GM12878 (cell line): ENCODE measurements at regions not wholly inside any gene's neighbourhood (a gene's known extent, or its start where the extent isn't known, plus 50 kb on each side); places are given as distances from the start of the nearest gene placed in this dataset.

ENCODE experiments used
- ATAC-seq: fragments of 200-7000 bp; cut with Tn5 transposase; 3 replicates; pipeline ENCODE4 v1.9.1; 2020; ENCODE audit warnings: mild to moderate bottlenecking, moderate library complexity
- BruUV-seq: library from RNA; stranded (reverse); fragments of 400-500 nt; replicated peaks from 2 replicates; lab custom pipeline; 2021; lab: Mats Ljungman, UMichigan
- CTCF ChIA-PET: fragments of 300-600 bp; sonication (Branson Sonifier 250); formaldehyde crosslinking; extraction: SDS; loops from one replicate; lab custom pipeline; 2021; ENCODE audit warnings: inconsistent platforms; lab: Yijun Ruan, JAX
- POLR2A ChIA-PET: fragments of 350-600 bp; formaldehyde crosslinking; extraction: SDS; loops from one replicate; lab custom pipeline; 2021; ENCODE audit warnings: inconsistent platforms; lab: Charles Lee
- RAD21 ChIA-PET: fragments of 300-600 bp; sonication (Branson Sonifier 250); formaldehyde crosslinking; loops from one replicate; lab custom pipeline; 2023; ENCODE audit warnings: antibody characterized with exemption; ENCODE audit not compliant: unreplicated experiment; lab: Charles Lee
- SMC1A ChIA-PET: fragments of 300-600 bp; sonication (Branson Sonifier 250); formaldehyde crosslinking; loops from one replicate; lab custom pipeline; 2023; ENCODE audit not compliant: unreplicated experiment, uncharacterized antibody; lab: Charles Lee
- DNase-seq: peaks from one replicate; pipeline ENCODE4 v3.0.0-alpha.2; 2011; ENCODE audit warnings: low read depth, low spot score
- FAIRE-seq: peaks from 3 replicates; lab custom pipeline; 2011; peaks lifted over from hg19 to GRCh38; lab: Jason Lieb, UNC
- H2AFZ ChIP-seq: 2 replicates; pipeline ENCODE4 v1.6.0; 2011; ENCODE audit warnings: low read depth, low read length, control low read depth; ENCODE audit not compliant: control insufficient read depth
- H3K27ac ChIP-seq: 2 replicates; pipeline ENCODE4 v1.5.1; 2011; ENCODE audit warnings: control low read depth; ENCODE audit not compliant: control insufficient read depth, insufficient read depth
- H3K27me3 ChIP-seq, 2 experiments: replicated peaks in 1 of 2; 2 replicates each; pipeline versions ENCODE4 v1.6.0 to v1.6.1; 2011; ENCODE audit warnings: low read length in 1 of 2; ENCODE audit not compliant: control insufficient read depth in 2 of 2, insufficient read depth in 2 of 2
- H3K36me3 ChIP-seq, 2 experiments: 2 replicates each; pipeline ENCODE4 v1.5.1; 2011; ENCODE audit warnings: low read length in 1 of 2; ENCODE audit not compliant: control insufficient read depth in 2 of 2, insufficient read depth in 2 of 2
- H3K4me1 ChIP-seq: 2 replicates; pipeline ENCODE4 v1.6.1; 2011; ENCODE audit warnings: mild to moderate bottlenecking, low read length, moderate library complexity, mixed read lengths; ENCODE audit not compliant: control insufficient read depth, insufficient read depth
- H3K4me2 ChIP-seq: 2 replicates; pipeline ENCODE4 v1.6.0; 2011; ENCODE audit warnings: control low read depth; ENCODE audit not compliant: control insufficient read depth, insufficient read depth
- H3K4me3 ChIP-seq: fragments of 200-600 bp; sonication (generic); 2 replicates; pipeline ENCODE4 v1.5.1; 2016
- H3K79me2 ChIP-seq: 2 replicates; pipeline ENCODE4 v1.6.0; 2011; ENCODE audit warnings: low read length; ENCODE audit not compliant: control insufficient read depth, insufficient read depth
- H3K9ac ChIP-seq: 2 replicates; pipeline ENCODE4 v1.8.0; 2011; ENCODE audit warnings: low read length, control low read depth, mixed read lengths; ENCODE audit not compliant: control insufficient read depth, insufficient read depth
- H3K9me3 ChIP-seq: replicated peaks from 3 replicates; pipeline ENCODE4 v1.5.1; 2011; ENCODE audit warnings: mild to moderate bottlenecking, low read length; ENCODE audit not compliant: control insufficient read depth, insufficient read depth
- H4K20me1 ChIP-seq: 2 replicates; pipeline ENCODE4 v1.6.0; 2011; ENCODE audit not compliant: control insufficient read depth, insufficient read depth
- ATF2 ChIP-seq: IDR thresholded peaks from 2 replicates; pipeline ENCODE4 v1.6.1; 2012; ENCODE audit warnings: low read length, inconsistent platforms
- BACH1 ChIP-seq: fragments of 450-650 bp; IDR thresholded peaks from 2 replicates; pipeline ENCODE4 v1.6.1; 2017; ENCODE audit warnings: mild to moderate bottlenecking, borderline replicate concordance
- BCL3 ChIP-seq: IDR thresholded peaks from 2 replicates; pipeline ENCODE4 v1.6.1; 2011; ENCODE audit warnings: borderline replicate concordance, low read depth, mild to moderate bottlenecking, moderate library complexity, low read length; ENCODE audit not compliant: insufficient read depth, poor library complexity, severe bottlenecking
- CHD4 ChIP-seq: fragments of 200-600 bp; sonication (generic); IDR thresholded peaks from 2 replicates; pipeline ENCODE4 v1.6.1; 2016; ENCODE audit warnings: mild to moderate bottlenecking
- DPF2 ChIP-seq: fragments of 450-650 bp; IDR thresholded peaks from 2 replicates; pipeline ENCODE4 v1.6.1; 2017; ENCODE audit warnings: mild to moderate bottlenecking
- GATAD2B ChIP-seq: fragments of 450-650 bp; conservative IDR thresholded peaks from 2 replicates; pipeline ENCODE4 v1.6.1; 2017; ENCODE audit warnings: low read depth, mild to moderate bottlenecking, moderate library complexity
- HDAC2 ChIP-seq: fragments of 200-600 bp; sonication (generic); IDR thresholded peaks from 2 replicates; pipeline ENCODE4 v1.6.1; 2017
- MAX ChIP-seq: IDR thresholded peaks from 2 replicates; pipeline ENCODE4 v1.6.1; 2012; ENCODE audit warnings: low read depth, low read length, improper control_type of control experiment
- MXI1 ChIP-seq: fragments of 150-350 bp; IDR thresholded peaks from 2 replicates; pipeline ENCODE4 v1.6.1; 2011; ENCODE audit warnings: low read depth, mild to moderate bottlenecking, inconsistent platforms, low read length, improper control_type of control experiment
- MYC ChIP-seq: IDR thresholded peaks from 2 replicates; pipeline ENCODE4 v1.6.1; 2011; ENCODE audit warnings: mild to moderate bottlenecking, low read length, moderate library complexity, inconsistent platforms; ENCODE audit not compliant: insufficient read depth, insufficient replicate concordance, insufficient read length, severe bottlenecking
- NFYB ChIP-seq: IDR thresholded peaks from 2 replicates; pipeline ENCODE4 v1.6.1; 2011; ENCODE audit warnings: low read depth, mild to moderate bottlenecking, low read length, improper control_type of control experiment, moderate library complexity; ENCODE audit not compliant: insufficient read depth
- NRF1 ChIP-seq: conservative IDR thresholded peaks from 2 replicates; pipeline ENCODE4 v1.6.1; 2011; ENCODE audit warnings: mild to moderate bottlenecking, low read depth, low read length, improper control_type of control experiment
- RBBP5 ChIP-seq: fragments of 200-600 bp; sonication (generic); conservative IDR thresholded peaks from 2 replicates; pipeline ENCODE4 v1.6.1; 2016
- SP1 ChIP-seq: IDR thresholded peaks from one replicate; pipeline ENCODE4 v1.6.1; 2011; ENCODE audit warnings: low read depth, low read length
- TAF1 ChIP-seq: IDR thresholded peaks from 2 replicates; pipeline ENCODE4 v1.6.1; 2011; ENCODE audit warnings: mild to moderate bottlenecking, low read depth, low read length, borderline replicate concordance
- ZNF274 ChIP-seq: IDR thresholded peaks from one replicate; pipeline ENCODE4 v1.8.0; 2011; ENCODE audit not compliant: insufficient read length, insufficient read depth
- WGBS: methylation state at CpG from one replicate; pipeline ENCODE4 v1.1.6; 2016; ENCODE audit warnings: low lambda C conversion rate; ENCODE audit not compliant: insufficient replicate concordance, insufficient coverage; ENCODE audit errors: missing lambda C conversion rate; 5-methylcytosine and 5-hydroxymethylcytosine counted together
- in situ Hi-C: fragments of 300-500 bp; cut with MboI; formaldehyde crosslinking; loops from 9 replicates; pipeline ENCODE4 v1.14.3; 2018; ENCODE audit warnings: mixed read lengths
- intact Hi-C: fragments of 100-400 bp; cut with micrococcal nuclease; formaldehyde crosslinking; loops from one replicate; pipeline ENCODE4 v1.14.2; 2022; ENCODE audit not compliant: unreplicated experiment

GRCh38 chr10:64419461-64419860 lies 898.3 kb downstream of the REEP3 start (continued):
- TF ChIP-seq NRF1 (no peak), TAF1 (no peak), BACH1 (no peak), SP1 (no peak), HDAC2 (no peak), RBBP5 (no peak), CHD4 (no peak), MYC (no peak)

DNA sequence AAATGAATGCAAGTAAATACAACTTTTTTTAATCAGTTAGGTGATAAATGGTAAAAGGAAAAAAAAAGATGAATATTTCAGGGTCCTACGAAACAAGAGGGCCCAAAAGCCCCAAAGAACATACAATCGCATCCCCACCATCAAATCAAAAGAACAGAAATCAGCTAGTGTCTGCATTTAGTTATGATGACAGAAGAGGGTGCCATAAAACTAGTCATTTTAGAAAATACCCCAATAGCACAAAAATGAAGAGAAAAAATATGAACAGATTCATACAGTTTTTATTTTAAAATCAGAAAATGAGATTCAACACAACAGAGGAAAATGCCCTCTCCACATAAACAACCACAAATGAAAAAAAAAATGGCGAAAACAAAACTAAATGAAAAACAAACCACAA lies 905.5 kb downstream of the REEP3 start:
- no peak for TF ChIP-seq MXI1
- TF ChIP-seq GATAD2B, result no peak
- TF ChIP-seq NFYB, result no peak
- TF ChIP-seq DPF2, result no peak
- TF ChIP-seq MAX, result no peak
- no peak for TF ChIP-seq RBBP5
- no peak for TF ChIP-seq ATF2
- TF ChIP-seq ZNF274, result no peak
- no peak for TF ChIP-seq BCL3
- H3K9me3 ChIP-seq, result no peaks in the 10 kb centered on the region
- no peak overlapping the region for H3K4me2 ChIP-seq
- no TSS peak for BruUV-seq
- no peaks in the 10 kb centered on the region for H3K27me3 ChIP-seq
- no peaks in the 10 kb centered on the region for H3K79me2 ChIP-seq
- SMC1A ChIA-PET, result no interaction called here
- H3K27ac ChIP-seq, result no peak overlapping the region
- no peak overlapping the region for H3K9ac ChIP-seq
- DNase-seq (no peak), FAIRE-seq (no peak), ATAC-seq (no peak)
- intact Hi-C loops, result no loop called here
- WGBS, result 18% methylated on average over 3 of the region's 3 CpGs
- no peak overlapping the region for H3K4me3 ChIP-seq
- no peak overlapping the region for H2AFZ ChIP-seq
- no peaks in the 10 kb centered on the region for H3K36me3 ChIP-seq
- CTCF ChIA-PET, result no interaction called here
- H3K4me1 ChIP-seq, result no peaks in the 10 kb centered on the region
- POLR2A ChIA-PET, result no interaction called here
- in situ Hi-C loops, result no loop called here
- RAD21 ChIA-PET, result no interaction called here
- H4K20me1 ChIP-seq, result no peaks in the 10 kb centered on the region
